ENCODE measurements at regions not wholly inside any gene's neighbourhood (a gene's known extent, or its start where the extent isn't known, plus 50 kb on each side); places are given as distances from the start of the nearest gene placed in this dataset.

GRCh38 chr6:134724771-134725340 lies 225.0 kb downstream of the ALDH8A1 start:
- TF ChIP-seq CTCF (IDR thresholded peaks at IDR 0.05; ENCODE audit: insufficient read depth, low read length) (no peak), POLR2AphosphoS5 (IDR thresholded peaks at IDR 0.05; ENCODE audit: low read depth) (no peak), SPI1 (IDR thresholded peaks at IDR 0.05; ENCODE audit: borderline replicate concordance, low read depth) (no peak), GABPA (IDR thresholded peaks at IDR 0.05; ENCODE audit: low read depth) (no peak)
- TF ChIP-seq, protein P1, sequence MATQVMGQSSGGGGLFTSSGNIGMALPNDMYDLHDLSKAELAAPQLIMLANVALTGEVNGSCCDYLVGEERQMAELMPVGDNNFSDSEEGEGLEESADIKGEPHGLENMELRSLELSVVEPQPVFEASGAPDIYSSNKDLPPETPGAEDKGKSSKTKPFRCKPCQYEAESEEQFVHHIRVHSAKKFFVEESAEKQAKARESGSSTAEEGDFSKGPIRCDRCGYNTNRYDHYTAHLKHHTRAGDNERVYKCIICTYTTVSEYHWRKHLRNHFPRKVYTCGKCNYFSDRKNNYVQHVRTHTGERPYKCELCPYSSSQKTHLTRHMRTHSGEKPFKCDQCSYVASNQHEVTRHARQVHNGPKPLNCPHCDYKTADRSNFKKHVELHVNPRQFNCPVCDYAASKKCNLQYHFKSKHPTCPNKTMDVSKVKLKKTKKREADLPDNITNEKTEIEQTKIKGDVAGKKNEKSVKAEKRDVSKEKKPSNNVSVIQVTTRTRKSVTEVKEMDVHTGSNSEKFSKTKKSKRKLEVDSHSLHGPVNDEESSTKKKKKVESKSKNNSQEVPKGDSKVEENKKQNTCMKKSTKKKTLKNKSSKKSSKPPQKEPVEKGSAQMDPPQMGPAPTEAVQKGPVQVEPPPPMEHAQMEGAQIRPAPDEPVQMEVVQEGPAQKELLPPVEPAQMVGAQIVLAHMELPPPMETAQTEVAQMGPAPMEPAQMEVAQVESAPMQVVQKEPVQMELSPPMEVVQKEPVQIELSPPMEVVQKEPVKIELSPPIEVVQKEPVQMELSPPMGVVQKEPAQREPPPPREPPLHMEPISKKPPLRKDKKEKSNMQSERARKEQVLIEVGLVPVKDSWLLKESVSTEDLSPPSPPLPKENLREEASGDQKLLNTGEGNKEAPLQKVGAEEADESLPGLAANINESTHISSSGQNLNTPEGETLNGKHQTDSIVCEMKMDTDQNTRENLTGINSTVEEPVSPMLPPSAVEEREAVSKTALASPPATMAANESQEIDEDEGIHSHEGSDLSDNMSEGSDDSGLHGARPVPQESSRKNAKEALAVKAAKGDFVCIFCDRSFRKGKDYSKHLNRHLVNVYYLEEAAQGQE (IDR thresholded peaks at IDR 0.05; ENCODE audit: insufficient replicate concordance, low read depth), result no peak

Measured in HL-60 (cell line).